ENCODE measurements at regions not wholly inside any gene's neighbourhood (a gene's known extent, or its start where the extent isn't known, plus 50 kb on each side); places are given as distances from the start of the nearest gene placed in this dataset.

DNA sequence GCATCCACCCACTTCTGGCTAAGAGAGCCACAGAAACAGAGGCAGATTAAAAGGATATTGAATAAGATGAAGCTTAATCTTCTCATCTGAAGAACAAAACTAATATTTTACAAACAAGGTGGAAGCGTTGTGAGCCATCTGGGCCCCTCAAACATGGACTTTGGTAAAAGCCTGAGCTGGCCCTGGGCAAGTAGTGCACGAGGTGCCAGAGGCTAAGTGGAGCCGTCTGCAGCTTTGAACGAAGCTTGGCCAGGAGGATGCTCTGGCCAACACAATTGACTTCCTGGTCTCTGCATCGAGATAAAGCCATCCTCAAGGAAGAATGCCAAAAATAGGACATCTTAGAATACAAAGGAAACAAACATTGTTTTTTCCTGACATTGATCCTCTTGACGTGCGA lies 53.2 kb upstream of the PLEKHG1 start:
- Histone ChIP-seq H3K27me3 (replicated peaks in 1 of 4; ENCODE audit: control insufficient read depth in 3 of 4, extremely low read depth in 1 of 4, insufficient read depth in 3 of 4, low read length in 3 of 4) (no peaks in the 10 kb centered on the region), H2BK20ac (ENCODE audit: low read length) (no peak overlapping the region), H2BK5ac (ENCODE audit: low read depth, low read length) (no peak overlapping the region), H4K8ac (ENCODE audit: extremely low read depth, insufficient read depth, low read length) (no peak overlapping the region), H4K20me1 (replicated peaks in 1 of 2; ENCODE audit: control insufficient read depth in 1 of 2, insufficient read depth in 2 of 2, low read length in 2 of 2) (no peaks in the 10 kb centered on the region), H3K4ac (replicated peaks; ENCODE audit: insufficient read length, low read depth, low read length) (no peak overlapping the region), H2BK15ac (ENCODE audit: low read length) (no peak overlapping the region), H3K23me2 (ENCODE audit: low read depth, low read length) (no peaks in the 10 kb centered on the region; the same call in 1 of the 2 replicates), H2AK5ac (ENCODE audit: low read depth, low read length) (no peak overlapping the region), H3K4me1 (replicated peaks in 1 of 4; ENCODE audit: control insufficient read depth in 3 of 4, insufficient read depth in 4 of 4, low read length in 3 of 4) (peaks cover 0 to 3% (median 0%) of the 10 kb centered on the region in 4 experiments; a peak in 1 of 7 replicates), H3K27ac (ENCODE audit: low read depth, low read length) (no peak overlapping the region), H4K91ac (replicated peaks; ENCODE audit: insufficient read length, low read length) (no peak overlapping the region), H3K18ac (ENCODE audit: extremely low read depth, low read length) (no peak overlapping the region), H3K4me3 (ENCODE audit: extremely low read depth in 1 of 4, insufficient read depth in 2 of 4, low read depth in 3 of 4, low read length in 4 of 4) (no peak overlapping the region), H2AFZ (ENCODE audit: low read length) (no peak overlapping the region), H3K9me3 (ENCODE audit: insufficient read depth in 2 of 2, low read depth in 1 of 2, low read length in 1 of 2) (no peaks in the 10 kb centered on the region), H2BK120ac (replicated peaks; ENCODE audit: low read depth, low read length) (no peak overlapping the region), H3K4me2 (ENCODE audit: insufficient read depth in 1 of 2, low read depth in 2 of 2, low read length in 2 of 2) (no peak overlapping the region), H3K23ac (ENCODE audit: insufficient read length) (no peak overlapping the region), H3K79me2 (ENCODE audit: control insufficient read depth in 1 of 2, insufficient read depth in 2 of 2, low read length in 2 of 2) (no peaks in the 10 kb centered on the region), H3K79me1 (ENCODE audit: low read depth, low read length) (no peaks in the 10 kb centered on the region), H4K5ac (ENCODE audit: insufficient read length, low read depth, low read length) (no peak overlapping the region), H3K56ac (replicated peaks; ENCODE audit: insufficient read length, low read depth, low read length) (no peak overlapping the region), H3K9ac (replicated peaks in 1 of 4; ENCODE audit: extremely low read depth in 1 of 4, low read depth in 3 of 4, low read length in 3 of 4) (no peak overlapping the region), H3K14ac (ENCODE audit: insufficient read length) (no peak overlapping the region), H3K36me3 (ENCODE audit: control insufficient read depth in 2 of 4, insufficient read depth in 4 of 4, low read length in 3 of 4) (no peaks in the 10 kb centered on the region), H2BK12ac (ENCODE audit: low read depth, low read length) (no peak overlapping the region)
- 93% methylated on average over 7 of the region's 7 CpGs; no CpG with 5 or more reads in 1 of the 2 experiments for WGBS, 2 experiments (ENCODE audit: extremely low coverage in 1 of 2, insufficient coverage in 1 of 2, insufficient read length in 1 of 2, insufficient replicate concordance in 2 of 2, low coverage in 1 of 2, low lambda C conversion rate in 2 of 2, missing lambda C conversion rate in 1 of 2)
- POLR2A ChIA-PET (ENCODE audit: partially characterized antibody), result interaction anchor here (1.0 kb wide), 1 partner anchor 9 kb away, joined by 3 read pairs; no protein-coding TSS in a partner anchor
- CTCF ChIA-PET (ENCODE audit: partially characterized antibody), result interaction anchor here (0.6 to 1.6 kb wide), 8 partner anchors 16 to 269 kb away, joined by 3 to 7 read pairs (median 3); no protein-coding TSS in a partner anchor
- DNase-seq (ENCODE audit: low read depth in 1 of 2, low spot score in 2 of 2) (no peak), FAIRE-seq (no peak)
- no peak for TF ChIP-seq GABPA (IDR thresholded peaks at IDR 0.05; ENCODE audit: borderline replicate concordance, insufficient read depth, low read length)
- no peak for TF ChIP-seq YY1 (IDR thresholded peaks at IDR 0.05; ENCODE audit: low read depth, low read length)
- TF ChIP-seq POU5F1 (IDR thresholded peaks at IDR 0.05; ENCODE audit: low read depth, low read length), result no peak
- no peak for TF ChIP-seq SP2 (IDR thresholded peaks at IDR 0.05; ENCODE audit: low read length)
- TF ChIP-seq PHF8 (conservative IDR thresholded peaks at IDR 0.05; ENCODE audit: low read depth, low read length), result no peak
- TF ChIP-seq CHD2 (IDR thresholded peaks at IDR 0.05; ENCODE audit: low read length), result no peak
- no peak for TF ChIP-seq SRF (IDR thresholded peaks at IDR 0.05; ENCODE audit: low read depth, low read length)
- no peak for TF ChIP-seq HDAC2 (IDR thresholded peaks at IDR 0.05; ENCODE audit: borderline replicate concordance in 1 of 2, low read depth in 2 of 2, low read length in 2 of 2)

Measured in H1 (cell line).